NOMO-1 treated with dmso at 0.1 percent for 144 hours (cell line): ENCODE measurements at regions not wholly inside any gene's neighbourhood (a gene's known extent, or its start where the extent isn't known, plus 50 kb on each side); places are given as distances from the start of the nearest gene placed in this dataset.
"Not testable (repeated sequence)": the region's sequence is repeated elsewhere in the genome, so short reads cannot be mapped to it uniquely, and the experiment has no call there.

Experiments
- DNase-seq: peaks from one replicate; lab custom pipeline; 2025; ENCODE audit not compliant: unreplicated experiment; lab: John Stamatoyannopoulos, UW

- no peak for DNase-seq
These were observed 559.0 kb downstream of the CBLN4 start for GRCh38 chr20:55446301-55446700.

DNA sequence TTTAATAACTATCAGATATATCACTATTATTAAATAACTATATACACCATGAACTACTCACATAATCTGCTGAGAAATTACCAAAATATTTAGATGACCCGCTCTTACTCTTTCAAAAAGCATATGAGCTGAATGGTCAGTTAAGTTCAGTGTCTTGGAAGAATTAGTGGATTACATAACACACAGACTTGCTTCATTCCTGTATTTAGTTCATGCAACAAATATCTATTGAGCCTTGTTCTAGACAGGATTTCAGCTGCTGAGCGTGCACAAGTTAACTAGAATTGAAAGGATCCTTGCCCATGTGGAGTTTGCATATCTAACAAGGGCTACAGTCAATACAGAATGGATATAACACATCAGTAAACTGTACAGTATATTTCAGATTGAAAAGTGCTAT, 566.2 kb downstream of the CBLN4 start:
- no peak for DNase-seq

GRCh38 chr20:55437798-55438415, 567.4 kb downstream of the CBLN4 start:
- no peak for DNase-seq

GRCh38 chr20:55424968-55425367, 580.4 kb downstream of the CBLN4 start:
- no peak for DNase-seq

GRCh38 chr20:55424476-55424875, 580.8 kb downstream of the CBLN4 start:
- DNase-seq, result no peak

DNA sequence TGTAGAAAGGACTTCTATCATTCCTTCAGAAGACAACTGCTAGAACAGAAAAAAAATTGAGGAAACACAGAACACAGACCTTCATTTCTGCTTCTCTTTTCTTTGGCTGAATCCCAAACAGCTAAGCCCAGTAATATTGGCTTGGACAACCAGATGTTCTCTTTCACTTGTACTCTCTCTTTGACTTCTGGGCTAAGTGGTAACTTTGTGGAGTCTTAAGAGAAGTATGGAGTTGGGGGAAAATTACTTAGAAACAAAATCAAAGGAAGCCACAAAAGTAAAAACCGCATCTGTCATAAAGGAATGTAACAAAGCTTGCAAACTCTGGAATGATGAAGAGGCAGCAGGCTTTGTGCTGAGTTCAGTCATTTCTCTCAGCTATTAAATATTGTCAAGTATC, 587.5 kb downstream of the CBLN4 start:
- DNase-seq, result no peak

- DNase-seq, result no peak
These were observed 589.7 kb downstream of the CBLN4 start for GRCh38 chr20:55415567-55416142.

DNA sequence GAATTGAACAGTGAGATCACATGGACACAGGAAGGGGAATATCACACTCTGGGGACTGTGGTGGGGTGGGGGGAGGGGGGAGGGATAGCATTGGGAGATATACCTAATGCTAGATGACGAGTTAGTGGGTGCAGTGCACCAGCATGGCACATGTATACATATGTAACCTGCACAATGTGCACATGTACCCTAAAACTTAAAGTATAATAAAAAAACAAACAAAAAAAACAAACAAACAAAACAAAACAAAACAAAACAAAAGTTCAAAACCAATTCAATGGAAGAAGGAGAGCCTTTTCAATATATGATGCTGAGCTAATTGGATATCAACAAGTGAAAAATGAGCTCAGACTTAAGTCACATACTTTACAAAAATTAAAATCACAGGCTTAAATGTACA, 592.8 kb downstream of the CBLN4 start:
- not testable (repeated sequence) for DNase-seq

DNA sequence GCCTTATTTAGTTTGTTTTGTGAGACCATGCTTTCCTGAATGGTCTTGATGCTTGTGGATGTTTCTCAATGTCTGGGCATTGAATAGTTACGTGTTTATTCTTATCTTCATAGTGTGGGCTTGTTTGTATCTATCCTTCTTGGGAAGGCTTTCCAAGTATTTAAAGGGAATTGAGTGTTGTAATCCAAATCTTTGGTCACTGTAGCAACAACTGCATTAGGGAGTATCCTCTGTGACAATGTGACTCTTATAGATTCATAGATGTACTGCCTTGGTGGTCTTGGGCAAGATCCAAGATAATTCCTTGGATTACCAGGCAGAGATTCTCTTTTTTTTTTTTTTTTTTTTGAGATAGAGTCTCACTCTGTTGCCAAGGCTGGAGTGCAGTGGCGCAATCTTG, 598.4 kb downstream of the CBLN4 start:
- no peak for DNase-seq

- no peak for DNase-seq
These were observed 610.7 kb downstream of the CBLN4 start for GRCh38 chr20:55394592-55394991.

- no peak for DNase-seq
These were observed 614.5 kb downstream of the CBLN4 start for GRCh38 chr20:55390791-55391190.

- DNase-seq, result no peak
These were observed 618.6 kb downstream of the CBLN4 start for GRCh38 chr20:55386686-55387085.

GRCh38 chr20:55375920-55376319, 629.4 kb downstream of the CBLN4 start:
- no peak for DNase-seq

GRCh38 chr20:55365745-55366144, 639.6 kb downstream of the CBLN4 start:
- DNase-seq, result no peak

DNA sequence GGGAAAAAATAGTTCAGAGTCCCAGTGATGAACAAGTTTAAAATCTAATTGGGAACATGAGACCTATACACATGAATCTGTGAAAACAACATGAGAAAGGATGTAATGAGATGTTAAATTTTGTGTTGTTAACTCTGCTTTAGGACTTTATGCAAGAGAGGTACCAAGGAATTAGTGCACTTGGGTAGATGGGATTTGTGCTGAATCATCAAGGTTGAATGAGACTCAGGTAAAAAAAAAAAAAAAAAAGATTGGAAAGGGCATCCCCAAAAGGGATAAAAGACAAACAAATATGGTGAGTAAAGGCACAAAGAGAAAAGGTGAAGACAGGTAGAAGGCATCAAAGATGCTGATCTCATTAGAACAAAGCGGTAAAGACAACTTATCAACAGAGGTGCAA, 644.4 kb downstream of the CBLN4 start:
- DNase-seq, result no peak

DNA sequence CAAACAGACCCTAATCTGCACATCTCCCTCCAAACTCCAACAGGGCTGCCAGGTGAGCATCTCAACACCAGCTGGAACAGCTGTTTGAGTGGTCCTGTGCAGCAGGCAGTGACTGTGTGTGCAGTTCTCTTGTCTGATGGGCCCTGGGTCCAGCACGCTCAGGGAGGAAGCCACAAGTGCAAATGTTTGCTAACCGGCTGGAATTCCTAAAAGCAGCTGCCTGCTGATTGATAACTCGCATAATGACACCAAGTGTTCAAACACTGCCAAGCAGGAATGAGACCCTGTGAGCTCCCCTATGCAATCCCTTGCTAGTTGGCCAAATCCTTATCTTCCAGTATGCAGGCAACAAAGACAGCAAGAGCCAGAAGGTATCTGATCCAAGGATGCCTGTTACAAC, 650.6 kb downstream of the CBLN4 start:
- DNase-seq, result no peak

GRCh38 chr20:55353206-55353605, 652.1 kb downstream of the CBLN4 start:
- no peak for DNase-seq

GRCh38 chr20:55348223-55348622, 657.1 kb downstream of the CBLN4 start:
- no peak for DNase-seq

- no peak for DNase-seq
These were observed 662.5 kb downstream of the CBLN4 start for GRCh38 chr20:55342822-55343221.

GRCh38 chr20:55333798-55334197, 671.5 kb downstream of the CBLN4 start:
- DNase-seq, result no peak

DNA sequence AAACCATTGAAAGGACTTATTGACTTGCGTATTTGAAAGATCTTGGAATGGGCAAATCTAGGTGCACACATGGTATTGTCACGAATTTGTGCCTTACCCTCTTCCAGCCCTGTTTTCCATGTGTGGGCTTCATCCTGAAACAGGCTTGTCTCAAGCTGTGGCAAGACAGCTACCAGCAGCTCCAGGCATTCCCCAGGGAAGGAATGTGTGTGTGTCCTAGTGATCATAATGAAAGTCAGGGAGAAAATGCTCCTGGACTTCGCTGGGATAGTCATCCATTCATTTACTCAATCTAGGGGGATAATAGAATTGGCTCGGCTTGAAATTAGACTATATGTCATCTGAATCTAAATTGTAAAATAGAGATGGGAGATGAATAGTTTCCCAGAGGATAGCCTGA, 676.2 kb downstream of the CBLN4 start:
- no peak for DNase-seq

DNA sequence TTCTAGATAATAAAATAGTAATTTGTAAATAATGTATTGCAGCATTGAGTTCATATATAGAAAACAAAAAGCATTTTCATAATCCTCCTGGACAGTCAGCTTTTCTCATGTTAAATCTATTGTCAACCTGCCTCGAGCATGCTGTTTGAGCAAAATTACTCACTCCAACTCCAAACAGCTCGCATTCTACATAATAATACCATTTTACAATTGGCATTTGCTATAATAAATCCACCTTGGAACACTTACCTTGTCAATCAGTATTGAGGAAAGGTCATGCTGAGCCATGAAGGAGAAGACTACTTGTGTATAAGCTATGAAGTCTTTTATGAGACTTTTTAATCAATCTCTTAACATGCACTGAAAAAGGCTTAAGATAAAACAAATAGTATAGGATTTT, 682.6 kb downstream of the CBLN4 start:
- DNase-seq, result no peak

GRCh38 chr20:55316753-55317152, 688.6 kb downstream of the CBLN4 start:
- no peak for DNase-seq
